GM18508 (cell line): ENCODE measurements at regions not wholly inside any gene's neighbourhood (a gene's known extent, or its start where the extent isn't known, plus 50 kb on each side); places are given as distances from the start of the nearest gene placed in this dataset.

ENCODE experiments used
- ATAC-seq: cut with Tn5 transposase; IDR thresholded peaks from one replicate; pipeline ENCODE4 v1.9.1; 2021; ENCODE audit warnings: moderate number of reproducible peaks; ENCODE audit not compliant: insufficient read depth, unreplicated experiment

DNA sequence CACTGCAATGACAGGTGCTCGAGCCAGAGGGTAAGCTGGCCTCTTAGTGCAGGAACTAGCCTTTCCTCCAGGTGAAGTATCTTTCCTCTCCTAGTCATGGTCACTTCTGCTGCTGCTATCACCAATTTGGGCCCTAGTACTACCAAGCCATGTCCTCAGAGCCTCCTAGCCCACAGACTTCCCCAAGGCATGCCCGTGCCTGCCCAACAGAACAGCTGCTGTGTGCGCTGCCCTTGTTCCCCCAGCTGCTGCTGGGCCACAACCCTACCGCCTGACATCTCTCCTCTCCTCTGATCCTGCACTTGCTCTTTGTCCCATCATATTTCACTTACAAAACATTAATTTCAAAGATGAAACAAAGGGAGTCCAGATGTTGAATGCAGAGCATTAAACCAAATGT lies 168.5 kb upstream of the FREM2 start:
- ATAC-seq, result no peak

DNA sequence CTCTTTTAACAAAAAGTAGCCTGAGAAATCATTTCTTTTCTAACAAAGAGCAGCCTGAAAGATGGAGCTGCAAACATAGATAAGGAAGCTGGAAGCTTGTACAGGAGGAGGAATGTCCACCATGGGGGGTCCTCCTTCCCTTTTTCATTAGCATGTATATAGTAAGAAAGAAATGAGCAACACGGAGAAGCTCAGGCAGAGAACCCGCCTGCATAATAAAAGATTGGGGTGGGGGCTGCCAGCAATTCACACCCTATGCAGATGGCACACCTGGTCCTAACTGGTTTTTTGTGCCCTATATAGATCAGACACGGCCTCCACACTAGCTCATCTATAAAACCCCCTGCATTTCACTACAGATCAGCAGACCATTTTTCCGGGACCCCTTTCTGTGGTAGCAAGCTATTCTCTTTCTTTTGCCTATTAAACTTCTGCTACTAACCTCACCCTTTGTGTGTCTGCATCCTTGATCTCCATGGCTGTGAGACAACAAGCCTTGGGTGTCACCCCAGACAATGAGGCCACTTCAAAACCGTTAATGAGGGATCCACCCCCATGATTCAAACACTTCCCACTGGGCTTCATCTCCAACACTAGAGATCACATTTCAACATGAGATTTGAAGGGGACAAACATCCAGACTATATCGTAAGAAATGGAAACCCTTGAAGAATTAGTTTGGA lies 167.5 kb upstream of the FREM2 start:
- ATAC-seq, result no peak

DNA sequence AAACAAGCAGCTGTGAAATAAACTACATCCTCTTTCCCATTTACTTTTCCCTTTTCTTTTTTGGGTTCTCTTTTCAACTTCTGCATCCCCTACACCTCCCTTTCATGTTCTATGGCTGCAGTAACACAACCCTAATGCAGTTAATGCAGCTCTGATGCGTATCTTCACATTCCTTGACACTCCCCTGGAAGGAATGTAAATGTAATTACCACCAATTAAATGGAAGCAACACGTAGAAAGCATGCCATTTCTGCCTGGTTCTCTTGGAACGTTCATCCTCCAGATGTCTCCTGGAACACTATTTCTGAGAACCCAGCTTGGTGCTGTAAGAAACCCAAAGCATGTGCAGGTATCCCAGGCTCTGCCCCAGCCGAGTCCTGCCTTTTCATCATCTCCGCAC lies 166.8 kb upstream of the FREM2 start:
- no peak for ATAC-seq

DNA sequence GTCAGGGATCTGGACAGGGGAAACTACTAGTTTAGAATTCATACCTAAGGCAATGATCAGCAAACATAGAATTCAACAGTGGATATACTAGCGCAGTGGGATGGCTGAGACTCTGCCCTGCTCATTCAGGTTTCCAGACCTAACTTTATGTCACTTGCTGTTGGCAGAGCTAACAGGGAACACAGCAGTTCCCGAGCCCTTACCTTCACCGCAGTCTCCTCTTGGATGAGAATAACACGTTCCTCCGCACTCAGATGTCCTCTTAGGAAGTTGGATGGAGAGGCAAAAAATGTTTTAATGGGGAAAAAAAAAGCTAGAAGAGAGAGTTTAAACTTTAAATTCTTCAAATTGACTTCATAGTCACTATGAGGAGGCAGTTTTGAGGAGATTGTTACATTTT lies 159.7 kb upstream of the FREM2 start:
- no peak for ATAC-seq

DNA sequence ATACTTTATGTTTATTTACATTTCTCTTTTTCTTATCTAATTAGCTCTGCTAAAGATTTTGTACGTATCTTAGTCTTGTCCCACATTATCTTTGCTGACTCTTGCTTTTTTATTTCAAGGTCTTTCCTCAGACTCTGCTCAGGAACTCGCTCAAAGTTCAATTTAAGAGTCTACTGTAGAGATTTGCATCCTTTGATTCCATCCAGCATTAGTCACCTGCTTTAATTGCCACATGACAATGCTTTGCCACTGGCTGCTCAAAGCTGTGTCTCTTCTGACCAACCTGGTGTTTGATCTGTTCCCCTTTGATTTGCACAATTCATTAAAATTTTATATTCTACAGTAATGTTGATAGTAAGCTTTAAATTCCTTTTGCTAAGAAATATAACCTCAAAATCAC lies 157.9 kb upstream of the FREM2 start:
- ATAC-seq, result no peak

- no peak for ATAC-seq
Observed at GRCh38 chr13:38530492-38530891, 156.4 kb upstream of the FREM2 start.

DNA sequence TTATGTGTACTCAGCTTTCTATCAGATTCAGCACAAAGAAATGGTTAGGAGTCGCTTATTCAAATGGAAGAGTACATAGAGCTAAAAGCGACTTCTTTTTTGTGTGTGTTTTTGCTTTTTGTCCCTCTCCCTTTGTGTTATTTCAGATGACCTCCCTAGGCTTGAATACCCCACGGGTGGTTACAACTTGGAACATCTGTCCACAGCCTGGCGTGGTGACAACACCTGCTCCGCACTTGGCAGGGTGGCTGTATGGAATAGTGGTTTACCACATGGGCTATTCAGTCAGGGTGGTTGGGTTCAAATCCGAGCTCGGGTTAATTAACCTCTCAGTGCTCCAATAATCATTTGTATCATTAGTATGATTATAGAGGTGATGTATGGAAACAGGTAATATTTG lies 151.6 kb upstream of the FREM2 start:
- no peak for ATAC-seq

- ATAC-seq, result no peak
Observed at GRCh38 chr13:38537051-38537450, 149.8 kb upstream of the FREM2 start.

DNA sequence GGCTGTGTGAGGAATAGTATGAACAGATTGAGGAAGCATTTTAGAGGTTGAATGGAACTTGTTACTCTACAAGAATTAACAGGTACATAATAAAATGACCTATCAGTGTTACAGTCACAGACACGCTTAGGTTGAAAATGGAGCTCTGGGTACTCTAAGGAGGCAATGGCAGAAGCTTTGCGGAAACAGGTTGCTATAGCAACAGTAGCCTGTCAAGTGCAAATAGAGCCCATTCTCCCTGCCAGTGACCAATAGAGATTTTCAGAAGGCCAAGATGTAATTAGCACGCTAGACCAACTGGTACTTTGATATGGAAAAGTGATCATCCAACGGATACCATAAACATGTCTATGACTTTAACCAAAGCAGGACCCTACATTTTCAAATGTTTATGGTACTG lies 148.5 kb upstream of the FREM2 start:
- no peak for ATAC-seq

DNA sequence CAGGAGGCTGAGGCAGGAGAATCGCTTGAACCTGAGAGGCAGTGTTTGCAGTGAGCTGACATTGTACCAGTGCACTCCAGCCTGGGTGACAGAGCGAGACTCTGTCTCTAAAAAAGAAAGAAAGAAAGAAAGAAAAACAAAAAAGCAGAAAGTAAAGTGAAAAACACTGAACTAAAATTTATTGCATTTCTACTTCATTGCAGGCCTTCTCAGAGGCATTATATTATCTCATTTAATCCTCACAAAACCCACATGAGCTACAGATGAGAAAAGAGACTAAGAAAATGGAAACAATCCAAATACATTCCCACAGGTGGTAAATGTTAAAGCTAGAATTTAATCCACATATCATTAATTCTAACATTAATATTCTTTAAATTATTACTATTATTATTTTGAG lies 147.2 kb upstream of the FREM2 start:
- ATAC-seq, result no peak

GRCh38 chr13:38542601-38543000 lies 144.3 kb upstream of the FREM2 start:
- ATAC-seq, result no peak

GRCh38 chr13:38543561-38543960 lies 143.3 kb upstream of the FREM2 start:
- ATAC-seq, result no peak

GRCh38 chr13:38563739-38564138 lies 123.1 kb upstream of the FREM2 start:
- no peak for ATAC-seq

DNA sequence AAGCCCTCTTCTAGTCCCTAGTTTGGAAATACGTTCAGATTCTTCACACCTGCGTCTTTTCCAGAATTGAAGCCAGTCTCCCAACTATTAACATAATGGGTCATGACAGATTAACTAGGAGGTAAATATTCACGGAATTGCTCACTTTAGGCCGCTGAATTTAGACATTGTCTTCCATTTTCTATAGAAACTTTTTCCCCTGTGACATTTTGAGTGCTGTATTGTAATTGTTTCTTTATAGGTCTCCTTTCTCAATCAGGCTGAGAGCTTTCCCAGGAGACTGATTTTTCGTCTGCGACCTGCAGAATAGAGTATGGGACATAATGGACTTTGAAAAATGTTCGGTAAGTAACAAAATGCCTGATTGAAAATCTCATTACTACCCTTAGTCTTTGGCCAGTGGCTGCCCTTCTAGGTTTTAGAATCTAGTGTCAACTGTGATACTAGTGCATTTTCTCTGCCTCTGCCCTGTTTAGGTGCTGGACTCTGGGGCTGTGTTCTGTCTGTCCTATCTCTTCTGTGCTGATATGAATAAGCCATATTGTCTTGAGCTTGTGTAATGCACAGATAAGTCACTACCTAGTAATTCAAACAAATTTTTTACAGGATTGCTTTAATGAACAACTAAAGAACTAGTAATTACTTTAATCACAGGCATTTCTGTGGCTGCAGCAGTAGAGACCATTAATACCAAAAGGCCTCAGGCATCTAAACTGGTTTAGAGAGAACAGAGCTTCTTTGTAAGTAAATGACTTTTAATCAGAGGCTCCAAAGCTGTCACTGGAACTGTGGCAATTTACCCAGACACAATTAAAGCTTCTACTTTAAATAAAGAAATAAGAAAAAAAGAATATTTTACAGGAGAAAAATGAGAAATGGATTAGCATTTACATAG lies 122.4 kb upstream of the FREM2 start:
- ATAC-seq, result no peak

DNA sequence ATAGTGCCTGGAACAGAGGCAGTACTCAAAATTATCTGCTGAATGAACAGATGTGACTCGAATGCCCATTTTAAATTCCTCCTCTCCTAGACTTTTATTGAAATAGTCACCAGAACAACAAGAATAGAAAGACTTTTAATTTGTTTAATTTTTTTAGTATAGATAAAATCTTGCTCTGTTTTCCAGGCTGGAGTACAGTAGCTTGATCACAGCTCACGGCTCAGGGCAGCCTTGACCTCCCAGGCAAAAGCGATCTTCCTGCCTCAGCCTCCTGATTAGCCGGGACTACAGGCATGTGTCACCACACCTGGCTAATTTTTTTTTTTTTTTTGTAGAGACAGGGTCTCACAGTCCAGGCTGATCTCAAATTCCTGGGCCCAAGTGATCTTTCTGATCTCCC lies 120.9 kb upstream of the FREM2 start:
- no peak for ATAC-seq

GRCh38 chr13:38566519-38566918 lies 120.4 kb upstream of the FREM2 start:
- ATAC-seq, result no peak

- ATAC-seq, result no peak
Observed at GRCh38 chr13:38570706-38571105, 116.2 kb upstream of the FREM2 start.

DNA sequence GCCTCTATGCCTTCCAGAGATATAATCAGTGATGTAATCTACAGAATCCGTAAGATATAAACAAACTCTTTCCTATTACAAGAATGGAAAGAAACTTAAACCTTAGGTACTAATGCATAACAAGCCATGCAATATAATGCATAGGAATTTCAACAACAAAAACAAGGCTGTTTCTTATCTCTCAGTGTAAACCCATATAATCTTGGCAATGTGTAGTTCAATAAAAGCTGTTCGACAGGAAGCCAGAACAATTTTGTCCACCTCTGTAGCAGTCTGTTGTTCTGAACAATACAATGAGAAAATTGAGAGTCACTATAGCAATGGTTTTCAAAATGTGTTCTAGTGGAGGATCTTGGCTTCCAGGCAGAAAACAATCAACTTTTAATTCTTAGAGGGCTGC lies 111.5 kb upstream of the FREM2 start:
- ATAC-seq, result no peak

GRCh38 chr13:38577048-38577447 lies 109.8 kb upstream of the FREM2 start:
- no peak for ATAC-seq

GRCh38 chr13:38582133-38582532 lies 104.7 kb upstream of the FREM2 start:
- no peak for ATAC-seq

DNA sequence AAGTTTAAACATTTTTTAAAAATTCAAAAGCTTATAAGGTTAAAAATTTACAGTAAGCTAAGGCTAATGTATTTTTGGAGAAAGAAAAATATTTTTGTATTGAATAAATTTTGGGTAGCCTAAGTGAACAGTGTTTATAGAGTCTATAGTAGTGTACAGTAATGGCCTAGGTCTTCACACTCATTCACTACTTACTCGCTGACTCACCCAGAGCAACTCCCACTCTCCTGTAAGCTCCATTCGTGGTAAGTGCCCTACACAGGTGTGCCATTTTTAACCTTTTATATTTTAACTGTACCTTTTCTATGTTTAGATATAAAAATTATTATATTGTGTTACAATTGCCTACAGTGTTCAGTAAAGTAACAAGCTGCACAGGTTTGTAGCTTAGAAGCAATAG lies 96.6 kb upstream of the FREM2 start:
- no peak for ATAC-seq
